ENCODE measurements at regions not wholly inside any gene's neighbourhood (a gene's known extent, or its start where the extent isn't known, plus 50 kb on each side); places are given as distances from the start of the nearest gene placed in this dataset.
"Not testable (repeated sequence)": the region's sequence is repeated elsewhere in the genome, so short reads cannot be mapped to it uniquely, and the experiment has no call there.

DNA sequence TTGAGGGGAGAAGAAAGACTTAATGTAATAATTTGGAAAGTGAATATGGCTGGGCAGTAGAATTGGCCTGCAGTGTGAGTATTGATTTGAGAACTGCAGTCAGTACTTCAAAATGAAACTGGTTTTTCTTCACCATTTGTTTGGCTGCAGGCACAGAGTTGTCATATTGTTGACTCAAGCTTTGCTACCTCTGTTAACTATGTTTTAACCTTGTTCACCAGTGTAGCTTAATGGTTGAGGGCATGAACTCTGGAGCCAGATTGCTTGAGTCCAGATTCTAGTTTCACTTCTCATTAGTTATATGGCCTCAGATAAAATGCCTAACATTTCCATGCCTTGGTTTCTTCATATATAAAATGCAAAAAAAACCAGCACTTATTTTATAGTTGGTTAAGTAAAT lies 64.1 kb downstream of the CFAP44 start:
- TF ChIP-seq, protein P1, sequence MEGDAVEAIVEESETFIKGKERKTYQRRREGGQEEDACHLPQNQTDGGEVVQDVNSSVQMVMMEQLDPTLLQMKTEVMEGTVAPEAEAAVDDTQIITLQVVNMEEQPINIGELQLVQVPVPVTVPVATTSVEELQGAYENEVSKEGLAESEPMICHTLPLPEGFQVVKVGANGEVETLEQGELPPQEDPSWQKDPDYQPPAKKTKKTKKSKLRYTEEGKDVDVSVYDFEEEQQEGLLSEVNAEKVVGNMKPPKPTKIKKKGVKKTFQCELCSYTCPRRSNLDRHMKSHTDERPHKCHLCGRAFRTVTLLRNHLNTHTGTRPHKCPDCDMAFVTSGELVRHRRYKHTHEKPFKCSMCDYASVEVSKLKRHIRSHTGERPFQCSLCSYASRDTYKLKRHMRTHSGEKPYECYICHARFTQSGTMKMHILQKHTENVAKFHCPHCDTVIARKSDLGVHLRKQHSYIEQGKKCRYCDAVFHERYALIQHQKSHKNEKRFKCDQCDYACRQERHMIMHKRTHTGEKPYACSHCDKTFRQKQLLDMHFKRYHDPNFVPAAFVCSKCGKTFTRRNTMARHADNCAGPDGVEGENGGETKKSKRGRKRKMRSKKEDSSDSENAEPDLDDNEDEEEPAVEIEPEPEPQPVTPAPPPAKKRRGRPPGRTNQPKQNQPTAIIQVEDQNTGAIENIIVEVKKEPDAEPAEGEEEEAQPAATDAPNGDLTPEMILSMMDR (IDR thresholded peaks at IDR 0.05; ENCODE audit: low read depth, low read length) = no peak
- DNase-seq (ENCODE audit: low read depth in 1 of 2, low spot score in 1 of 2) = no peak
- no peak overlapping the region for H3K4me3 ChIP-seq

DNA sequence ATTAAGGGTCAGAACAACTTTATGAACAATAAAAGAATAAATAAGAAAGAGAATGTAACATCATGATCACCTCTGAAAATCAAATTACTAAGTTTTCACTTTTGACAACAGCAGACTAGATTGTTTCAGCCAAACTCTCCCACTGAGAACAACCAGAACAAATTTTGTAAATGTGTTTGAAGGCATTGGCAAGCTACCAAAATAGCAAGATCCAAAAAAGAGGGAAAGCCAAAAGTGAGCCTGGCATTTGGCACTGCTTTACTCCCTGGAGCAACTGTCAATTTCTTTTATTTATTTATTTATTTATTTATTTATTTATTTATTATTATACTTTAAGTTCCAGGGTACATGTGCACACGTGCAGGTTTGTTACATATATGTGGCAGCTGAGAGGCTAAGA lies 67.2 kb downstream of the CFAP44 start:
- Histone ChIP-seq H3K4me1 (ENCODE audit: low read depth) (no peaks in the 10 kb centered on the region), H3K27me3 (no peaks in the 10 kb centered on the region), H3K36me3 (no peaks in the 10 kb centered on the region), H3K9me3 (ENCODE audit: low read depth) (no peaks in the 10 kb centered on the region), H3K4me3 (no peak overlapping the region), H3K27ac (no peak overlapping the region)
- TF ChIP-seq, protein P1 (IDR thresholded peaks at IDR 0.05; ENCODE audit: low read depth, low read length) = no peak
- DNase-seq (ENCODE audit: low read depth in 1 of 2, low spot score in 1 of 2) = peak in 1 of 2 donors; percentile 3

More for the DNA sequence above, 64.1 kb downstream of the CFAP44 start:
- Histone ChIP-seq H3K9me3 (ENCODE audit: low read depth) (no peaks in the 10 kb centered on the region), H3K4me1 (ENCODE audit: low read depth) (no peaks in the 10 kb centered on the region), H3K36me3 (peaks cover 2% of the 10 kb centered on the region), H3K27ac (no peak overlapping the region), H3K27me3 (no peaks in the 10 kb centered on the region)

DNA sequence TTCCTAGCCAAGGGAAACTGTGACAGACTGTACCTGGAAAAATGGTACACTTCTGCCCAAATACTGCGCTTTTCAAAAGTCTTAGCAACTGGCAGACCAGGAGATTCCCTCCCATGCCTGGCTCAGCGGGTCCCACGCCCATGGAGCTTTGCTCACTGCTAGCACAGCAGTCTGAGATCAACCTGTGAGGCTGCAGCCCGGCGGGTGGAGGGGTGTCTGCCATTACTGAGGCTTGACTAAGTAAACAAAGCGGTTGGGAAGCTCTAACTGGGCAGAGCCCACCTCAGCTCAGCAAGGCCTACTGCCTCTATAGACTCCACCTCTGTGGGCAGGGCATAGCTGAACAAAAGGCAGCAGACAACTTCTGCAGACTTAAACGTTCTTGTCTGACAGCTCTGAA lies 74.5 kb downstream of the CFAP44 start:
- H3K36me3 ChIP-seq; H3K4me1 ChIP-seq (ENCODE audit: low read depth); H3K27ac ChIP-seq; H3K27me3 ChIP-seq; H3K4me3 ChIP-seq; H3K9me3 ChIP-seq (ENCODE audit: low read depth); DNase-seq (ENCODE audit: low read depth in 1 of 2, low spot score in 1 of 2): not testable (repeated sequence)

DNA sequence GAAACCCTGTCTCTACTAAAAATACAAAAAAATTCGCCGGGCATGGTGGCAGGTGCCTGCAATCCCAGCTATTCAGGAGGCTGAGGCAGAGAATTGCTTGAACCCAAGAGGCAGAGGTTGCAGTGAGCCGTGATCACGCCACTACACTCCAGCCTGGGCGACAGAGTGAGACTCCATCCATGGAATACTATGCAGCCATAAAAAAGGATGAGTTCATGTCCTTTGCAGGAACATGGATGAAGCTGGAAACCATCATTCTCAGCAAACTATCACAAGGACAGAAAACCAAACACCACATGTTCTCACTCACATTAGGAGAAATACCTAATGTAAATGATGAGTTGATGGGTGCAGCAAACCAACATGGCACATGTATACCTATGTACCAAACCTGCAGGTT lies 86.0 kb downstream of the CFAP44 start:
- not testable (repeated sequence) for H3K4me3 ChIP-seq; H3K36me3 ChIP-seq; H3K27me3 ChIP-seq; DNase-seq (ENCODE audit: low read depth in 1 of 2, low spot score in 1 of 2); H3K27ac ChIP-seq; H3K9me3 ChIP-seq (ENCODE audit: low read depth); H3K4me1 ChIP-seq (ENCODE audit: low read depth)

DNA sequence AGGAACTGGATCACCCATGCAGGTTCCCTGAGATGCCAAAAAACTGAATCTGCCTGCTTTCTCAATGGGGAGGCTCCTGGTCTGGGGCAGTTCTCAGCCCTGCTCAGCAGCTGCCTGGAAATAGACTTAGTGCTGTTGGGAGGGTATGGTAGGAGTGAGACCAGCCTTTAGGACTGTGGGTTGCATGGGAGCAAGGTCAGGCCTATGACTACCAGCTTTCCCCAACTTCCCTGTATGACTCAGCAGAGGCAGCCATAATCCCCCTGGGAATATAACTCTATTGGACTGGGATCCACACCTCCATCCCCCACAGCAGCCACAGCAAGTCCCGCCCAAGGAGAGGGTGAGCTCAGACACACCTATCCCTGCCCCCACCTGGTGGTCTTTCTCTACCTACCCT lies 87.0 kb downstream of the CFAP44 start:
- Histone ChIP-seq H3K9me3 (ENCODE audit: low read depth) (no peaks in the 10 kb centered on the region), H3K27me3 (no peaks in the 10 kb centered on the region), H3K36me3 (no peaks in the 10 kb centered on the region), H3K4me1 (ENCODE audit: low read depth) (peaks cover 4% of the 10 kb centered on the region), H3K27ac (no peak overlapping the region), H3K4me3 (no peak overlapping the region)
- TF ChIP-seq, protein P1 (IDR thresholded peaks at IDR 0.05; ENCODE audit: low read depth, low read length) = no peak
- DNase-seq (ENCODE audit: low read depth in 1 of 2, low spot score in 1 of 2) = no peak

DNA sequence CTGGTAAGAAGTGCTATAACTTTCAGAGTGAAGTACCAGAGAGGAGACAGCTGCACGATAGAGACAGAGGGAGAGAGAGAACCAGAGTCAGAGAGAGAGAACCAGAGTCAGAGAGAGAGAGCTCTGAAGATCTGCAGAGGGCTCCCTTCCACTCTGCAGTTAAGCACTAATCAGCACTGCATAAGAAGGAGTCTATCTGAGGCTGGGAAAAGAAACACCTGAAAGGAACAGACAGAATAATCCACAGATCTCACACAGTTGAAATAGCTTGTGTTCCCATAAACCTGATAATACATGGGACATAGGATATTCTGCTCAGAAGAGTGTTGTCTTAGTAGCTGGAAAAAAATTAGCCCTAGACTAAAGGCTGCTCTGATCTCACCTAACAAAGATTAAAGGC lies 87.6 kb downstream of the CFAP44 start:
- Histone ChIP-seq H3K4me1 (ENCODE audit: low read depth) (peaks cover 4% of the 10 kb centered on the region), H3K36me3 (no peaks in the 10 kb centered on the region), H3K27ac (no peak overlapping the region), H3K27me3 (no peaks in the 10 kb centered on the region), H3K4me3 (no peak overlapping the region), H3K9me3 (ENCODE audit: low read depth) (no peaks in the 10 kb centered on the region)
- TF ChIP-seq, protein P1 (IDR thresholded peaks at IDR 0.05; ENCODE audit: low read depth, low read length) = no peak
- DNase-seq (ENCODE audit: low read depth in 1 of 2, low spot score in 1 of 2) = no peak

DNA sequence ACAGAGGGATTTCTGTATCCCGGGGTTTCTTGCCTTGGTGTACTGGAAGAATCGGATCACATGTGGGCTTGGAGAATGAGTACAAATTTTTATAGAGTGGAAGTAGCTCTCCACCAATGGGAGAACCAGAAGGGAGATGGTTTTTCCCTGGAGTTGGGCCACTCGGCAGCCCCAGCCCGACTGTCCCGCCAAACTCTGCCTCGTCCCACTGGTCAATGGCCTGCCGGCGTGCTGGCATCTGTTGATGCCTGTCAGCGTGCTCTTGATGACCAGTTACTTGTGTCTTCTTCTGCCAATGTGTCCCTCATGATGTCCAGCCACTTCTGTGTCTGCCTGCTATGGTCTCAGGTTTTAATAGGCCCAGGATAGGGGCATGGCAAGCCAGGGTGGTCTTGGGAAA lies 100.5 kb downstream of the CFAP44 start:
- H3K27ac ChIP-seq = no peak overlapping the region
- TF ChIP-seq, protein P1 (IDR thresholded peaks at IDR 0.05; ENCODE audit: low read depth, low read length) = no peak

More for the DNA sequence above, 100.5 kb downstream of the CFAP44 start:
- no peaks in the 10 kb centered on the region for H3K36me3 ChIP-seq
- no peaks in the 10 kb centered on the region for H3K4me1 ChIP-seq (ENCODE audit: low read depth)
- DNase-seq (ENCODE audit: low read depth in 1 of 2, low spot score in 1 of 2) = no peak
- H3K4me3 ChIP-seq = no peak overlapping the region
- H3K27me3 ChIP-seq = no peaks in the 10 kb centered on the region
- H3K9me3 ChIP-seq (ENCODE audit: low read depth) = no peaks in the 10 kb centered on the region
